Activated CD4-positive, alpha-beta T cell treated with anti-CD3 and anti-CD28 coated beads for 24 hours (primary cell): ENCODE measurements at regions not wholly inside any gene's neighbourhood (a gene's known extent, or its start where the extent isn't known, plus 50 kb on each side); places are given as distances from the start of the nearest gene placed in this dataset.

Experiments used
- DNase-seq, 2 donors: peaks; one replicate each; pipeline ENCODE4 v3.0.0-alpha.2; 2020; ENCODE audit warnings: low read depth in 2 of 2

DNA sequence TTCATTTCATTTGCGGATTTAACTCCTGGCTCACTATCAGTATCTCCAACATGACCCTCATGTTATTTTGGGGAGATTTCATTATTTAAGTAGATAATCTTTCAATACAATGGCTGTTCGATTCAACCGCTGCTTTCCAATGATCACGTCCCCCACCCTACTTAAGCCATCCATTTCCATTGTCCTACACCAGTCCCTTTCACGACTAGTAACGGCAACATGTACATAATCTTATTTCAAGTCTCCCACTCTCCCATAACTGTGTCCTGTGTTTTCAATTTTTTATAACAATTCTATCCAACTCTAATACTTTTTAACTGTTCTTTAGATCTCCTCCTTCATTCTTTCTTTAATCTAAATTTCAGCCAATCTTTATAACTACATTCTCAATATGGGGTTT, 890.8 kb upstream of the MAP3K7 start:
- DNase-seq: no peak

DNA sequence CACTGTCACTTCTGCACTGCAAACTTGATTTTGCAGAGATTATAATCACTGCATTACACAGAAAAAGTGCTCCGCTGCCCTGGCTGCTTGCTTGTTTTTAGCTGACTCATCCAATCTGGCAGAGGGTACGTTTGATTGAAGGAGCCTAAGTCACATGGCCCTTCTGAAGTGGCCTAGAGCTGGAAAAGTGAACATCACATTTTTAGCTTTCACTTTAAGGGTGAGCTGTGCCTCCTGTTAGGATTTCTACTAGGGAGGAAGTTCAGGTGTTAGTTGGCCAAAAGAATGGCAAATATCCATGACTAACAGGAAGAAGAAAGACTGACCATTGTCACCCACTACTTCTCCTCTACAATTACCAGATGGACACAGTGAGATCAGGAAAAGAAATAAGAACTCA, 889.1 kb upstream of the MAP3K7 start:
- no peak for DNase-seq

DNA sequence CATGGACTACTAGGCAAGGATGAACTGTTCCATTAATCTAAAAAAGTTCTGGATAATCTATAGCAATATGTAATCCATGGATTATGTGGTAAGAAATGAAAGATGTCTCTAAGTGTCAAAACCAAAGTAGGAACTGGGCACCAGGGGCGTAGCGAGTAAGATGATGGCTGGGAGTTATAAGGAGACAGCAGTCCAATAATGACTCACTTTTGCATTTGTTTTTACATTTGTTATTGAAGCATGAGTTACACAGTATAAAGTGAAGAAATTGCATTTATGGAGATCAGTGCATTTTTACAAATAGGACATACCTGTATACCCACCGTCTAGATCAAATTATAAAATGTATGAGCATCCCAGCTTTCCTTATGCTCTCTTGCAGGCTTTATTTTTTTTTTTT, 878.5 kb upstream of the MAP3K7 start:
- DNase-seq: no peak

DNA sequence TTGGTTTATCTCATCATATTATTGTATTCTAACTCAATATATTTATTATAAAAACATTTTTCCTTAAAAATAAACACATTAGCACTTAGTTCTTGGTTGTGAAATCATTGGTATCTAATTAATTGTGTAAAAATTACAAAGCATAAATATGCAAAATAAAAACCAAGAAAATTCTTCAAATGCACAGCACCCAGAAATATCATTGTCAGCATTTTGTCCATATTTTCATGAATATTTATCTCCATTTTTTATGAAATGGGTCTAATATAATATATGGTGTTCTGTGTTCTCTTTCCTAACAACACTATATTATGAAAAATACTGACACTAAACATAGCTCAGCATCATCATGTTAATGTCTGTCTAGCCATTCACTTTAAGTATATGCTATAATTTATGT, 877.8 kb upstream of the MAP3K7 start:
- no peak for DNase-seq

DNA sequence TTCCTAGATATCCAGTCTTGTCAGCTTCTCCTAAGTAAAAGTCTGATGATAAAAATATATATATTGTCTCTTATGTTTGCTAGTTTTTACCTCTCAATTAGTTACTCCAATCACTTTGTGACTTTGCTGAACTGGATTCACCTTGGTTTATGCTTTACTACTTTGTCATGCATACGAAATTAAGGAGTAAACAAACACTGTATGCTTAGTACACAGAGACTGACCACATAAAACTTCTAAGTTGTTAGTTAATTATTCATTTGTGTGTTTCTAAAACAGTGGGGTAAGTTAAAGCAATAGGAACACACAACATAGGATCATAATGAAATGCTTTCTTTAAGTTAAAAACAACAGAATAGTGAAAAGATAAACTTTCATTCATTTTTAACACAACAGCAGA, 877.3 kb upstream of the MAP3K7 start:
- no peak for DNase-seq

GRCh38 chr6:91462241-91462640, 875.4 kb upstream of the MAP3K7 start:
- DNase-seq: no peak

DNA sequence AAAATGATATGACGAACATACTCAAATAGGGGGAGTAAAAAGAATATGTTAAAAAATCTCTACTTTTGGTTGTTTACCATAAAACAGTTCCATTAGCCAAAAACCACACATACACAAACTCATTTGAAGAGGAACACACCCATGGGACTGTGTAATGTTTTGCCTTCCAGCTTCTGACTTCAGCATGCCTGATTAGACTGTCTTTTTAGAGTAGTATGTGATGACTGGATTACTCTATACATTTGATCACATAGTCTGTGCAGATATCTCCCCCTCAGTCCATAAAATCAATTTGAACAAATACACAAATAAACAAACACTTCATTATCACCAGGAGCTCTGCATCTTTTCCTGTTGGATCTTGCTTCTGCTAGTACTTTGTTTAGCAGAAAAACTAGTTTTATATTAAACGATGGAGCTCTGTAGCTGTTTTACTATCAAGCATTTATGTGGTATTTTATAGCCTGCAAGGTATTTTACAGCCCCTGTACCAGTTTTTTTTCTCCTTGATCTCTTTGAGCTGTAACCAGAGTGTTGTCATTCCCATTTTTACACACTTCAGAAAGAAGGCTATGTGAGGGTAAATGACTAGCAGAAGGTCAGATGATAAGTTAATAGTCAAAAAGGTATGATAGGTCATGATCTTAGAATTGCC, 866.5 kb upstream of the MAP3K7 start:
- no peak for DNase-seq

GRCh38 chr6:91449539-91449938, 862.7 kb upstream of the MAP3K7 start:
- DNase-seq: no peak

DNA sequence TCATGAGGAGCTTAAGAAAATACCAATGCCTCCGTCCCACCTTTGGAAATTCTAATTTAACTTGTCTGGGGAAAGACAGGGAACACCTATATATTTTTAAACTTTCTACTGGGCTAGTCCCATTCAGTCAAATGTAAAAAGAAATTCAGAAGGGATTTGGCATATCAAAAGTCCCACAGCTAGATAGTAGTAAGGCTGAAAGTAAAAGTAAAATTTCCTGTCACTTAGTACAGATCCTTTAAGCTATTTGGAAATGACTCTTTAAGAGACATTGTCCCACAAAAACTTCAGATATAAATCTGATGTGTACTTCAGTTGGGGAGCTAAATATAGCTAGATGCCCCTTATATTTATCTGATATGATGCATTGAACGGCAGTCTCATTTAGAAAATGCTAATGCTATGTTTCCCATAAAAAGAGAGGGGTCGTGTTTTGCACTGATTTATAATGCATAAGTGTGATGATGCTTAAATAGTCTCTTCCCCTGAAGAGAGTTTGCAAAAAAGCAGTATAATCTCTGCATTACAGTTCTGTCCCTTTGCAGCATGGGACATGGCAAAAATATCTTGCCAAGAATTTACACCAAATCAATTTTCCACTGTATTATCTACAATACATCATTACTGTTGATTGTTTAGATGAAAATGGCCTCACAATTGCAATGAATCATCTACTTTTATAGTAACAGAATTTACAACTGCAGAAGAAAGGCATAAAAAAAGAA, 860.8 kb upstream of the MAP3K7 start:
- DNase-seq: no peak

DNA sequence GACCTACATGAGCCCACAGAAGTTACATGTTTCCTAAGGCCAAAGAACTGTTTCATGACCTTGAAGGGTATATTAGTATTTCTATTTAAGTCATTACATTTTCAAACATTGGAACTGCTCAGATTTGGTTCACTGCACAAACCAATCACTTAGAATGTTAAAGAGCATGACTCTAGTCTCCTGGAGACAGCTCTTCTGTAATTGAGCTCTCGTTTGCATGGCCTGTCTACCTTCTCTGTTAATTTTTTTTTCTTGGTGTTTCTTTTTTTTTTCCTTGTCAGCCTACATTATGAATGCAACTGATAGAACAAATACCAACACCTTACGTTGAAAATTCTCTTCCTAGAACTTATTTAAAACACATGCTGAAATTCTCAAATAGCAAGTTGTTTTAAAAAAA, 860.2 kb upstream of the MAP3K7 start:
- DNase-seq: no peak

- no peak for DNase-seq
These were observed 856.5 kb upstream of the MAP3K7 start for GRCh38 chr6:91443405-91443804.

- no peak for DNase-seq
These were observed 855.5 kb upstream of the MAP3K7 start for GRCh38 chr6:91442342-91442741.

GRCh38 chr6:91438570-91438969, 851.7 kb upstream of the MAP3K7 start:
- DNase-seq: no peak

DNA sequence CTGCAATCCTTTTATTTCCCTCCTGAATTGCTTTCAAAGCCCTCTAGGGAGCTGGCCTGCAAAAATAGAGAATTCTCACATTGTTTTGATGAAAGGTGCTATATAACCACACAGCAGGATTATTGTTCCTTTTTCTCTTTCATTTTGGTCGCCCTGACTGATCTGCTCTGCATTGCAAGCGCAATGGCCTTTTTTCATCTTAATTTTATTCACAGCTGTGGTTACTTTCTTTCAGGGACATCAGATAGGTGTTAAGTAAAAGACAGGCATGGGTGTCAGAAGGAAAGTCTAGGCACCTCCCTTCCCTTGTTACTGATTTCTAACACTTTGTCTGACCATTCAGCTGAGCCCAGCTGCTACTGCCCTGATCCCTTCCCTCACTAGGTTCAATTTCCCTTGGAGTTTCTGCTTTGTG, 850.5 kb upstream of the MAP3K7 start:
- no peak for DNase-seq

- no peak for DNase-seq
These were observed 849.6 kb upstream of the MAP3K7 start for GRCh38 chr6:91436448-91436847.

DNA sequence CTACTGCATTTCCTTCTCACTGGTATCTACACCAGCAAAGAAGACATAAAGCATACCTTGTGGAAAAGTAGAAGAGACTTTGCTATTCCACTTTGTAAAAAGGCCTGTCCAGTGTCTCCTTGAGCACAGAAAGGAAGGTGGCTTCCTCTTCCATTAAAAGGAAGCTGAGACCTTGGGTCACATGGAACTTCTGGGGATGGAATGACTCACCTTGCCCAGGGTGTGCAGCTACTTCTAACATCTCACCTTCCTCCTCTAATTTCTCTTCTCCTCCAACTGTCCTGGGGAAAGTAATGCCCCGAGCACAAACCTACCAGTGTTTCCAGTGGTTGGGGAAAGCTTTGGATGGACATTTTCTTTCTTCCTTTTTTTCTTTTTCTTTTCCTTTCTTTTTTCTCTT, 848.8 kb upstream of the MAP3K7 start:
- DNase-seq: no peak

DNA sequence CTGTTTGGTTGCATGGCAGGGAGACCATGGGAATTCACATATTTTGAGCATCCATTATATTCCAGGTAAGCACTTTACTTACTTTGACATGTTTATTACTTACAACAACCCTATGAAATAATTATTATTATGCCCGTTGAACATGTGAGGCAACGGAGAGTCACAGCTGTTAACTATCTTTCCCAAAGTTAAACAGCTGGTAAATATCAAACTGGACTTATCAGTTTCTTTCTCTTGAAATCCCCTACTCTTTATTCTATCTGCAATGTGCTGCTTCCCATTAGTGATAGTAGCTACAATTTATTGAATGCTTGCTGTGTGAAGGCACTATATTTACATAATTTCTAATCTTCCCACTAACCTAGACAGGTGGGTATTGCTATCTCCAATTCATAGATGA, 847.7 kb upstream of the MAP3K7 start:
- DNase-seq: no peak

DNA sequence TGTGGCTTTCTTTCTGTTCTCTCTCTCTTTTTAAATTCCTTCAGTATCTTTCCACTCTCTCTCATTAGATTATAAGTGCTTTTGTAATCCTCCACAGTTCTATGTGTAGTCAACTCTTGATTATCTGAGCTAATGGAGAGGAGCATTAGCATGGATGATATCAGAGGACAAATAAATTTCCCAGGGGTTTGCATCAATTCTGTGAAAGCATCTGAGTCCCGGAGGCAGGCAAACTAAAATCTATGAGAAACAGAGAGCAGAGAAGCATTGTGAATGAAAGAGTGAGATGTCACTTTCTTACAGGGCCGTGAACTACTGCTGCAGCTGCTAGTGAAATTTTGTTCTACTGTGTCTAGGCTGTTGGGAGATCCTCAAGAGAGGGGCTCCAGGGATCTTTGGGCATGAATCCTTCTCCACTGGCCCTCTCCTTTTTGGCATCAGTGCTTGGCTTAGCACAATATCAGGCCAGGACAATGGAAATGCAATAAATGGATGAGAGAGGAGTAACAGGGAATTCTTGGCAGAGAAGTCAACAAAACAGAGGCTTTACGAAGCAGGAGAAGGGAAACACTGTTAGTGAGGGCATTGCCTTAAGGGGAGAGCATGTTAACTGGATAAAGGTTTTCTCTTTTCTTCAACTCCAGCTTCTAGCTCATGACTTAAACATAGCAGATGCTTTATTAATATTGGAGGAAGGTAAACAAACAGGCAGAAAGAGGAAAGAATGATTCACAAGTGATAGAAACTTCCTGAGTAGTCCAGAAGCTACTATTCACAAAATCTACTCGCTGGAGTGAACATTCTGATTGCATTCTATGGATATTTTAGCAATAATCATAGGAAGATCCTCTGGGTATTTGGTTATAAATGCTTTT, 847.0 kb upstream of the MAP3K7 start:
- no peak for DNase-seq

DNA sequence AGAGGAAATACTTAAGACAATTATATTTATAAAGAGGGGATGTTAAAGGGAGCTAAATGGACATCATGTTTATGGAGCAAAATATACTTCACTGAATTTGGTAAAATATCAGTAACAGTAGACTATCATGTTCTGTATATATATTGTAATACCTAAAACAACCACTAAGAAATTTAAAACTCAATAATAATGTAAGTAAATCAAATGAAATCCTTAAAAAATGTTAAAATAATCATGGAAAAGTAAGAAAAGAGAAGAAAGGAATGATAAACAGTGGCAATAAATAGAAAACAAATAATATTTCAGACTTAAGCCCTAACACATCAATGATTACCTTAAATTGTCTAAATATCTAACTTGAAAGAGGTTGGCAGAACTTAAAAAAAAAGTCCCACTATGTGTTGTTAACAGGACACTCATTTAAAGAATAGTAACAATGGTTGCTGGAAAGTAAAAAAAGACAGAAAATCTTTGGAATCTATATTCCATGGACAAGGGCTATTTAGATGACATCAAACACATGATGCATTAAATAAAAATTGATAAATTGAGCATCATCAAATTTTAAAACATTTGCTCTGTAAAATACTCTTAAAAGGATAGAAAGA, 842.2 kb upstream of the MAP3K7 start:
- no peak for DNase-seq

DNA sequence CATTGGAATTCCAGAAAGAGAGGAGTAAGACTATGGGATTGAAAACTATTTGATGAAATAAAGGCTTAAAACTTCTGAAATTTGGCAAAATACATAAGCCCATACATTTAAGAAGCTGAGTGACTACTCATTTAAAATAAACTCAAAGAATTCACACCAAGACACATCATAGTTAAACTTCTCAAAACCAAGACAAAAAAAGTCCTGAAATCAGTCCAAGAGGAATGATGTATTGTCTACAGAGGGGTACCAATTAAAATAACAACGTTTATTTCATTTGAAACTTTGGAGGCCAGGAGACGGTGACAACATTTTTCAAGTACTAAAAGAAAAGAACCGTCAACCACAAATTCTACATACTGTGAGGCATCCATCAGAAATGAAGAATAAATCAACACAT, 841.4 kb upstream of the MAP3K7 start:
- DNase-seq: no peak

DNA sequence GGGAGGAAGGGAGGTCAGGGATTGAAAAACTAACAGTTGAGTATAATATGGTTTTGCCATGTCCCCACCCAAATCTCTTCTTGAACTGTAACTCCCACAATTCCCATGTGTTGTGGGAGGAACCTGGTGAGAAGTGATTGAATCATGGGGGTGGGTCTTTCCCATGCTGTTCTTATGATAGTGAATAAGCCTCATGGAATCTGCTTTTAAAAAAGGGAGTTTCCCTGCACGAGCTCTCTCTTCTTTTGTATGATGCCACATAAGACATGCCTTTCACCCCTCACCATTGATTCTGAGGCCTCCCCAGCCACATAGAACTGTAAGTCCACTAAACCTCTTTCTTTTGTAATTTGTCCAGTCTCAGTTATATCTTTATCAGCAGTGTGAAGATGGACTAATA, 833.4 kb upstream of the MAP3K7 start:
- no peak for DNase-seq

GRCh38 chr6:91415031-91415605, 828.2 kb upstream of the MAP3K7 start:
- no peak for DNase-seq
